ENCODE measurements at regions not wholly inside any gene's neighbourhood (a gene's known extent, or its start where the extent isn't known, plus 50 kb on each side); places are given as distances from the start of the nearest gene placed in this dataset.
"Not testable (repeated sequence)": the region's sequence is repeated elsewhere in the genome, so short reads cannot be mapped to it uniquely, and the experiment has no call there.

GRCh38 chr5:19285286-19285685, 702.7 kb downstream of the CDH18 start:
- no peak for DNase-seq

GRCh38 chr5:19287548-19288277, 700.3 kb downstream of the CDH18 start:
- not testable (repeated sequence) for DNase-seq

- DNase-seq, result not testable (repeated sequence)
Observed at GRCh38 chr5:19288311-19288710, 699.7 kb downstream of the CDH18 start.

- DNase-seq, result no peak
Observed at GRCh38 chr5:19297934-19298333, 690.1 kb downstream of the CDH18 start.

GRCh38 chr5:19301271-19301670, 686.7 kb downstream of the CDH18 start:
- DNase-seq, result no peak

DNA sequence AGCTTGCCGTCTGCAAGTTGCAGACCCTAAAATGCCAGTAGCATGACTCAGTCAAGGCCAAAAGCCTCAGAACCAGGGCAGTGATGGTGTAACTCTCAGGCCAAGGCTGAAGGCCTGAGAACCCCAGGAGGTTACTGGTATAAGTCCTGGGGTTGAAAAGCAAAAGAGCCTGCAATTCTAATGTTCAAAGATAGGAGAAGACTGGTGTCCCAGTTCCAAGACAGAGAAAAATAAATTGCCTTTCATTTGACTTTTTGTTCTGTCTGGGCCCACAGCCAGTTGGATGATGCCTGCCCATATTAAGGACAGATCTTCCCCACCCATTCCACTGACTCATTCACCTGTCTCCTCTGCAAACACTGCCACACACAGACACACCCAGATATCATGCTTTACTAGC, 673.2 kb downstream of the CDH18 start:
- no peak for DNase-seq

GRCh38 chr5:19319252-19319651, 668.7 kb downstream of the CDH18 start:
- no peak for DNase-seq

GRCh38 chr5:19322716-19323485, 665.1 kb downstream of the CDH18 start:
- DNase-seq, result no peak

GRCh38 chr5:19334278-19334677, 653.7 kb downstream of the CDH18 start:
- DNase-seq, result no peak

DNA sequence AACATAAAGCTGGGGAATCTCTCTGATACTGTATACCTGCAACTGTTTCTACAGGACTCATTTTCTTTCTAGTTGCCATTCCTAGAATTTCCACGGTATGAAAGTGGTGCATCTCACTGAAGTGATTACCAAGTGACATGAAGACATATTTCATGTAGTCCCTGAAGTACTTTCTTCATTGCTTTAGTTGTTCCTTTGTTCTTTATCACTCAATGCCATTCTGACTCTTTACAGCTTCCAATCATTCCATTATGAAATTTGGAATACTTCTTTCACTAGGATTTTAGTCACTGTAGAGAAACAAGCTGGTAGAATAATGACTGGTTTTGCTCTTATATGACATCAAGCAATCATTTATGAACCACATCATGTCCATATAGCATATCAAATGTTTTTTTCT, 645.1 kb downstream of the CDH18 start:
- no peak for DNase-seq

DNA sequence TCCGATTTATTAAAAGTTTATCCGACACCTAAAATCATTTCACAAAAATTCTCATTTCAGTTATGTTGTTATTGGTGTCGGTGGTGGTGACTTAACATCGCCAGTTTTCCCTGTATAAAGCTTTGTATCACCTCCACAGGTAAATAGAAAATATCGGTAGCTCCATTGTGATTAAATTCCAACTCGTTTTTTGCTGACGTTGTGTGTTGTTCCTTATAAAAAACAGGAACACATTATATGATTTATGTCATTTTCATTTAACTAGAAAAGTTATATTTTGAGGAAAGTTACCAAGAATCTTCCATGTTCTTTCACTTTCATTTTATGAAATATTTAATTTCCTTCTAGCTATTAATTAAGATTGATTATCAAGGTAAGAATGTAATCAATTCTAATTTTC, 635.9 kb downstream of the CDH18 start:
- no peak for DNase-seq

DNA sequence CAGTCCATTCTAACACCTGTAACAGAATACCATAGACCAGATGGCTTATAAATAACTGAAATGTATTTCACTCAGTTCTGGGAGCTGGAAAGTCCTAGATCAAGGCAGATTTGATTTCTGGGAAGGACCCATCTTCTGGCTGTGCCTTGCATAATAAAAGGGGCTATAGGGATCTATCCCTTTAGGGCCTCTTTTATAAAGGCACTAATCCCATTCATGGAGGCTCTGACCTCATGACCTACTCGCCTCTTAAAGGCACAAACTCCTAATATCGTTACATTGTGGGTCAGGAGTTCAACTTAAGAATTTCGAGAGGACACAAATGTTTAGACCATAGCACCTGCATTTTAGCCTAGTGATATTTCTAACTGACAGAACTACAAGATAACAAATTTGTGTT, 619.0 kb downstream of the CDH18 start:
- DNase-seq, result no peak

GRCh38 chr5:19369561-19369960, 618.4 kb downstream of the CDH18 start:
- no peak for DNase-seq

- no peak for DNase-seq
Observed at GRCh38 chr5:19370655-19371386, 617.2 kb downstream of the CDH18 start.

GRCh38 chr5:19388391-19388790, 599.6 kb downstream of the CDH18 start:
- no peak for DNase-seq

DNA sequence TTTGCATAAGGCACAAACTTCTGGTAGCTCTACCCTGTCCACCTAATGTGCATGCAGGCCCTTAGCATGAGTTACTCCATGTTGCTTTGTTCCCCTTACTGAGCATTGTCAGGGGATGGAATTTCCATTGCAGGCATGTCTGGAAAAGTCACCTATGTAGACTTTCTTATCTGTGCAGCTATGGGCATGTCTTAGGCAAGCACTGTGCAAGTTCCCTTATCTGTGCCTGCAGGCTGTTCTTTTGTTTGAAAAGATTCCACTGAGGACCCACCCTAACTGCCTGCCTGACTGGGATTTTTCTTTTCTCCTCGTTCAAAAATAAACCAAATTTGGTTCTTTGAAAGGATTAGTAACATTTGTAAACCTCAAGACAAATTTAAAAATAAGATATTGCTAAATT, 587.0 kb downstream of the CDH18 start:
- DNase-seq, result no peak

DNA sequence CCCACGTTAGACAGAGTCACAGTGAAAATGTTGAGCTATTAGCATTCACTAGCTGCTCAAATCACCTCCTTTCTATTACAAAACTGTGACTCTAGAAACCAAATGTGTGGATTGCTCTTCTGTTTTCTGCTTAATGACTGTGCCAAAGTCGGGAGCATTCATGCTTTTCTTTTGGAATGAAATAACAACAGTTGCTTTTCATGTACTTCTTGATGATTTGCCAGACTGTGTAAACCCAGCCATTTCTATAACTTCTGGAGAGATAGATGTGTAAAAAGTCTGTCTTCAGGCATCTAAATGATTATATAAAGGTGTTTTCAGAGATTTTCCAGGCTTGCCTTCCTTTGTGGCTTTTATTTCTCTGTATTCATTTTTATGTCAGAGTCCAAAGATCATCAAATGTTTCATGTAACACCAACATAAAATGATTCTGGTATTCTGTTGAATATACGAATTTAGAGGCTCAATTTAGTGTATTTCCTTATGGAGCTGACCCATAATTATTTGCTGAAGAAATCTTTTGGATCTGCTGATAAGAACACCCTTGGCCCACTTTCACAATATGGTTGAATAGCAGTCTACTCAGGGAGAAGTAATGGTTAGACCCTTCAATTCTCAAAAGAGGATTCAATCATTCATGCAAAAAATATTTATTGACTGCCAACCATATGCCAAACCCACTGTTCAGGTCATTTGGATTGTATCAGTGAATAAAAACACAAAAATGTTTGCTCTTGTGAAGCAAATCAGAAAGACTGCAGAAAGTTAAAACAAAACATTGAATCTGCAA, 581.2 kb downstream of the CDH18 start:
- no peak for DNase-seq

DNA sequence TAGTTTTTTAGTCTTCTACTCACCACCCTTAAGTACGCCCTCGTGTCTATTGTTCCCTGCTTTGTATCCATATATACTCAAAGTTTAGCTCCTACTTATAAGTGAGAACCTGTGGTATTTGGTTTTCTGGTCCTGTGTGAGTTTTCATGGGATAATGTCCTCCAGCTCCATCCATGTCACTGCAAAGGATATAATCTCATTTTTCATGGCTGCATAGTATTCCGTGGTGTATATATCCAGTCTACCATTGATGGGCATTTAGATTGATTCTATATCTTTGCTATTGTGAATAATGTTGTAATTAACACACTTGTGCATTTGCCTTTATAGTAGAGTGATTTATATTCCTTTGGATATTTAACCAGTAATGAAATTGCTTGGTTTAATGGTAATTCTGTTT, 579.9 kb downstream of the CDH18 start:
- DNase-seq, result no peak

- DNase-seq, result no peak
Observed at GRCh38 chr5:19411936-19412335, 576.1 kb downstream of the CDH18 start.
